DND-41 (cell line): ENCODE measurements at regions not wholly inside any gene's neighbourhood (a gene's known extent, or its start where the extent isn't known, plus 50 kb on each side); places are given as distances from the start of the nearest gene placed in this dataset.

ENCODE experiments used
- CTCF ChIP-seq: IDR thresholded peaks from 2 replicates; pipeline ENCODE4 v1.5.1; 2012; ENCODE audit warnings: borderline replicate concordance, low read length, moderate library complexity, mild to moderate bottlenecking; ENCODE audit not compliant: poor library complexity, severe bottlenecking; ENCODE audit errors: extremely low read depth
- EZH2 ChIP-seq: IDR thresholded peaks from 3 replicates; pipeline ENCODE4 v1.6.1; 2012; ENCODE audit warnings: borderline replicate concordance, low read depth, mild to moderate bottlenecking, moderate library complexity, low read length, inconsistent platforms; ENCODE audit not compliant: severe bottlenecking

GRCh38 chr19:30105316-30105715 is 163.3 kb downstream of the URI1 start:
- TF ChIP-seq CTCF (no peak), EZH2 (no peak)
